GM18909 (cell line): ENCODE measurements at regions not wholly inside any gene's neighbourhood (a gene's known extent, or its start where the extent isn't known, plus 50 kb on each side); places are given as distances from the start of the nearest gene placed in this dataset.
"Not testable (repeated sequence)": the region's sequence is repeated elsewhere in the genome, so short reads cannot be mapped to it uniquely, and the experiment has no call there.

Experiments
- ATAC-seq: cut with Tn5 transposase; IDR thresholded peaks from one replicate; pipeline ENCODE4 v1.9.1; 2021; ENCODE audit warnings: mild to moderate bottlenecking; ENCODE audit not compliant: unreplicated experiment, poor library complexity

DNA sequence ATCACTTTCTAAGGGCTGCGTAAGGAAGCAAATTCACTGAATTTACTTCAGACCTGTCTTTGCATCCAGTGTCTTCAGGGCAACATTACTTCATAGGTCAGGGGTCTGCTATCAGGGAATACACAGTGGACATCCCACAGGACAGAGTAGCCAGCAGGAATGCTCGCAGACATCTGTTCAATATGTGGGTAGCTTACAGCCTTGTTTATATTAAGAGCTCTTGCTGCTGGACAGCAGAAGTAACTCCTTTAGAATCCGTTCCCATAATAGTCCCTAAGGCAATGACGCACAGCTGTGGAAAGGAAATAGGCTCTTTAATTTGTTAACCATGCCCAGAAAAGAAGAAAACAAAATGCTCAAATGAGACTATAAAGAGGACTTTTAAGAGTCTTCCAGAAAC is 198.7 kb downstream of the MOXD1 start:
- no peak for ATAC-seq

- ATAC-seq, result no peak
Observed at GRCh38 chr6:132199343-132199742, 201.9 kb downstream of the MOXD1 start.

DNA sequence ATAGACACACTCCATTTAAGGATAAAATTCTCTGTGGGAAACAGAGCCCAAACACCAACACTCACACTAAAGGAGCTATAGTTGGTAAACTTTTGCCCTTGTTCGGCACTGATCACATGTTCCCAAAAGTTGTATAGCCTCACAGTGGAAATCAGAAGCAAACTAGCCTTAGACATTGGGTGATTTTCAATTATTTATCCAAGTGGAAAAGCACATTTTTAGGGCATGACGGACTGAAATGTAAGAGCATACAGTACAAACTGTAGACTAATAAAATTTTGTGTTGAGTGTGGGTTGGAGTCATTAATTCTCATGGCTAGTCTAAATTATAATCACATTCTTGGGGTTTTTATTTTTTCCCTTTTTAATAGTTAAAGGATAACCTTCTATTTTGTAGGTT is 202.4 kb downstream of the MOXD1 start:
- no peak for ATAC-seq

GRCh38 chr6:132198040-132198439 is 203.2 kb downstream of the MOXD1 start:
- no peak for ATAC-seq

DNA sequence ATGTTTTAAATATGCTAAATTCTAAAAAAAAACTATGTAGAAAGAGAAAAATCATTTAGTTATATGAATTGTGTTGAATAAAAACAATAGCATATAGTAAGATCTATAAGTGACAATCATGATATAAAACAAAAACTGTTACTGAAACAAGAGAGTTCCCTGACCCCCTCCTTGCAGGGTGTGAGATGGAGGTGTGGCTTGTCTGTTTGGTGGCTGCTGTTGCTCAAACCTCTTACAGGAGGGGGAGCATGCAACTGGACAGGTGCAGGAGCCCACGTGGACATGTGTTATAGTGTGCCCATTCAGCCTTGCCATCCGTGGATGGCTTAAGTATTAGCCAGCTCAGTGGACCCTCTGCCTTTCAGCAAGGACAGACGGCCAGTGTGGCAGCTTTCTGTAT is 206.7 kb downstream of the MOXD1 start:
- ATAC-seq, result no peak

DNA sequence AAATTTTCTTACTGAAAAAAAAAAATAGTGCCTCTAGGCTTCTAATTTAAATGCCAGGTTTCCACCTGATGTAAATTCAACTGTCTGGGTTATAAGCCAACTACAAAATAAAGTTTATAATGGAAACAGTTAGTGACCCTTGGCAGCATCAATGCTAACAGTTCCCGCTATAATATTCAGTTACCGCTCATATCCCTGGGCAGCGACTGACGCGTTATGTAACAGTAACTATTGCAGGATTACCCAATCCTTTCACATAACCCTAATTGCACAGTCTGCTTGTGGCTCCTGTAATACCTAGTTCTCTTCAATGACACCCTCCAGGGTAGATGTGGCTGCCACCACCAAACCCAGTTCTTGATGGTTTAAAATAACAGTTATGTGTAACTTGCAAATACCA is 208.6 kb downstream of the MOXD1 start:
- ATAC-seq, result no peak

DNA sequence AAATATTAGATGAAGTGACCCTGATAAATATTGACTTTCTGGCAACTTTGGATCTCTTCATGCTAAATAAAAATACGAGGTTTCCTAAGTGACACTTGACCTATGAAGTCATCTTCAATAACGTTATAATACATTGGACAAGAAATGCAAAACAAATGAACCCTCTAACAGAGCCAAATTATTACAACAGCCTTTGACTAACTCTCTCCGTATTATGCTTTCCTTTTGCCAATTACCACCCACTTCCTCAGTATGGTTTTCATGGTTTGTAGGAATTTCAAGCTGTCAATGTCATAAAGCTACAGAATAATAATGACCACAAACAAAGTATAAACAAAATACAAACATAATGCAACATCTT is 210.5 kb downstream of the MOXD1 start:
- peak; percentile 12 for ATAC-seq

DNA sequence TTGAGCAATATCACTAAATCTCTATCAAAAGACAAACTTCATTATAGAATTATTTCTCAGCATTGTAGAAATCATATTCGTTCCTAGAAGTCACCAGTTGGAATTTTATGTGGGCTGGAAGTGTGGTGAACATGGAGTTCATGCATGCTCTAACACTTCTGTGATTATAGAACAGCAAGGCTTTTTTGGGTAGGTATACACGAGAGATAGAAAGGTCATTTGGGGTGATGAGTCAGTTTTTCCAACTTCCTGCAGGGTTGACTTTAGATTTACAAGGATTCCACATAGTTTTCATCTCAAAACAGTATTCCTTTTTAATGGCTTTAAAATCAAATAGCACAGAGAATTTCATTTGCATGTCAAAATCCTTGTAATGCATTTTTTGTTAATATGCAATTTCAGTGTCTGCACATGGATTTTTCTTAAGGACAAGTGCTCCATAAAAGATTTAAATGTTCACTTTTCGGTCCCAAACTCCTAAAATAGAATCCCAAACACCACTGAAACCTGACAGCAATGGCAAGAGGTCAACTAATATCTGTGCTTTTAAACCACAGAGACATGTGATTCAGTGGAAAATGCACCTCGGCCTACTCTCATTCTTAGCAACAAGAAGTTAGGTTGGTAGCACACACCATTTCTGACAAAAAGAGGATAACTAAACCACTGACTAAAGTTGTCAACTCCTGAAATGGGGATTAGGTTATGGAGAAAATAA is 211.0 kb downstream of the MOXD1 start:
- ATAC-seq, result peak; percentile 76

DNA sequence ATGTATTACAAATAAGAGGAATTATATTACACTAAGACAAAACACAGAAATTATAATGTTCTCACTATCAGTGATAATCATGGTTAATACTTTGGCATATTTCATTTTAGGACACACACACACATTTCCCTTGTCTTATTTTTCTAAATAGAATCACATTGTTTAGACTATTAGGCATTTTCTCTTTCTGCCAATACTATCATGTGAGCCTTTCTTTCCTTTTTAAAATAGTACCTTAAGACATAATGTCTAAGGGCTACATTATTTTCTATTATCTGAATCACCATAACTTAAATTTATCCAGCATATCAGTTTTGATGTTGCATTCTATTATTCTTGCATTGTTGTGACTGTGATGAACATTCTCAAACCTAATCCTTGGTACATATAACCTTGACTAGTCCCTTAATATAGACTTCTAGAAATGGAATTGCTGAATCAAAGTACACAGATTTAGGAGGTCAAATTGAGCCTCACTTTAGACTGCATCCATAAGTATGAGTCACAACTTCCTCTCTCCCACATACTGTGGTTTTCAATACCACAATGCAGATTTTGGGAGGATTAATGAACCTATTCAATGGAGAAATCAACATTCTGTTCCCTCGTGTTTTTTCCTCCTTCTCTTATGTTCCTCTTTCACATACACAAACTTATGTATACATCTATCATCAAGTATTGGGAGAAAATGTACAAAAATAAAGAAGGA is 212.6 kb downstream of the MOXD1 start:
- no peak for ATAC-seq

DNA sequence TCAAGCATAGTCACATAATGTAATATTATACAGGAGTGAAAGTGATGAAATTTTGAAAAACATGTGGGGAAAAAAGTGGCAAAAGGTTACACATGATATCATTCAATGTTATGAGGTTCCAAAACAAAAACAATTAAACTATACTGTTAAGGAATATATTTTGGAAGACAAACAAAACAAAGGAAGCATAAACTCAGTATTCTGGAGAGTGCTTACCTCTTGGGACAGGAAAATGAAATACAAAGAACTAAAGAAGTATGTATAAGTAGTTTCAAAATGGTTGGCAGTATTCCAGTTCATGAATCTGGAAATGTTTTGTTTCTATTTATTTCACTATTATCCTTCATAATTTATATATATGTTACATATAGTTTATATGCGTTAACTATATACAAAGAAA is 213.5 kb downstream of the MOXD1 start:
- no peak for ATAC-seq

GRCh38 chr6:132184966-132185365 is 216.3 kb downstream of the MOXD1 start:
- ATAC-seq, result not testable (repeated sequence)

DNA sequence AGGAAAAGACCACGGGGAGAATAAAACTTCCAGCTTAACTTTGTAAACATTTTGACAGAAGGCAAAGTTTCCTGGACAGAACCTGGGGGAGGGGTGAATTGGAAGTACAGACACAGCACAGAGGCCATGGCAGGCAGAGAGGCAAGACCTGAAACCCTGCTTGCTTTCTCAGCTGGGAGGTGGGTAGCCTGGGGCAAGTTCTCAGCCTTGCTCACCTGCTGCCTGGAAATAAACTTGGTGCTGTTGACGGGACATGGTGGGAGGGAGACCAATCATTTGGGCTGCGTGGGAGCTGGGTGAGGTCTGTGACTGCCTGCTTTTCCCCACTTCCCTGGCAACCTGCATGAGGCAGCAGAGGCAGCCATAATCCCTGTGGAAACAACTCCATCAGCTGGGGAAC is 221.3 kb downstream of the MOXD1 start:
- ATAC-seq, result no peak

- no peak for ATAC-seq
Observed at GRCh38 chr6:132174919-132175318, 223.7 kb upstream of the CCN2 start.

GRCh38 chr6:132168961-132169360 is 217.8 kb upstream of the CCN2 start:
- ATAC-seq, result no peak

DNA sequence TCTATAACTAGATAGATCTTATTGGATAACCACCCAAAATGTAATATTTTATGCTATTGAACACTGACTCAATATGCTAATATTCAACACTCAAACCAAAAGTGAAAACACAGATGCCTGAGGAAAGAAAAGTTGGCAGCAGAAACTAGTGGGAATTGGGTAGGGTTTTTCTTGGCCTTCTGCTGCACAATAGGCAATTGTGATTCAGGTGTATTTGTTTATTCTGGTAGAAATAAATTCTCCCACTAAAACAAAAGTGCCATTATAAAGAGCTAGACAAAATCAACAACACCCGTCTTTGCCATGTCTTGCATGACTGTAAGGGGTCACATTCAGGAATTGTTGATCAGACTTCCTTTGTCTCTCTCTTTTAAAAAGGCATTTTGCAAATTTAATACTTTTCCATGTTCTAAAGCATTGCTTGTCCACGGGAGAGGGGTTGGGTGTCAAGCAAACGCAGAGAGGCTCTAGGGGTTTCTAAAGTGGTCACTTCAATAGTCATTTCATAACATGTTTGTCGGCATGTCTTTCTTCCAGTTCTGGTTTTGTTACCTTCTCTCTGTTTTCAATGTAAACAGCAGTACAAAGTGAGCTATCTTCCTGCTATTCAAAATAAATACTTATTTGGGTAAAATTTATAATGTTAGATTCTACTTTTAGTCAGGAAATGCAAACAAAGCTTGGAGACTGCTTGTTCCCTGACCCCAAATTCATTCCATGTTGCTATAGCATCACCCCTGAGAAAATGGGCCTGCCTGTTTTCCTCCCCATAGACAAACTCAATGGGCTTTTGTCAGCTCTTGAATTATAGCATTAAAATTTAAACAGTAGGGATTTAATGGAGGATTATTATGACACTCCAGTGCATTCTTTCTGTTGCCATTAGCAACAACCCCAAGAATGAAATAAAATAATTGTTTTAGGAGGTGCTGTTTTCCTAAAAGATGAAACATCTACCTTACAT is 217.0 kb upstream of the CCN2 start:
- no peak for ATAC-seq

- no peak for ATAC-seq
Observed at GRCh38 chr6:132166526-132167051, 215.4 kb upstream of the CCN2 start.

DNA sequence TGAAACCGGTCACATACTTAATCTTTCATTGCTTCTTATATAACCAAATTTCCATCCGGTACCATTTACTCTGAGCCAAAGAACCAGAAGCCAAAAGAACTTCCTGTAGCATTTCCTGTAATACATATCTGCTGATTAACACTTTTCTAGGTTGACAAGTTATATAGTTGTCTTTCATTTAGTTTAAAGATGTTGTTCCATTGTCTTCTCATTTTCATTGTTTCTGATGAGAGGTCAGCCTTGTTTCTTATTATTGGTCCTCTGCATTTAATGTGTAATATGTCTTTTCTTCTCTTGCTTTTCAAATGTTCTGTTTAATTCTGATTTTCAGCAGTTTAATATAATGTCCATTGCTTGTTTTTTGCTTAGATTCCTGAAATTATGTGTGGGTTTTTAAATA is 214.5 kb upstream of the CCN2 start:
- ATAC-seq, result no peak

- no peak for ATAC-seq
Observed at GRCh38 chr6:132161283-132161682, 210.1 kb upstream of the CCN2 start.

DNA sequence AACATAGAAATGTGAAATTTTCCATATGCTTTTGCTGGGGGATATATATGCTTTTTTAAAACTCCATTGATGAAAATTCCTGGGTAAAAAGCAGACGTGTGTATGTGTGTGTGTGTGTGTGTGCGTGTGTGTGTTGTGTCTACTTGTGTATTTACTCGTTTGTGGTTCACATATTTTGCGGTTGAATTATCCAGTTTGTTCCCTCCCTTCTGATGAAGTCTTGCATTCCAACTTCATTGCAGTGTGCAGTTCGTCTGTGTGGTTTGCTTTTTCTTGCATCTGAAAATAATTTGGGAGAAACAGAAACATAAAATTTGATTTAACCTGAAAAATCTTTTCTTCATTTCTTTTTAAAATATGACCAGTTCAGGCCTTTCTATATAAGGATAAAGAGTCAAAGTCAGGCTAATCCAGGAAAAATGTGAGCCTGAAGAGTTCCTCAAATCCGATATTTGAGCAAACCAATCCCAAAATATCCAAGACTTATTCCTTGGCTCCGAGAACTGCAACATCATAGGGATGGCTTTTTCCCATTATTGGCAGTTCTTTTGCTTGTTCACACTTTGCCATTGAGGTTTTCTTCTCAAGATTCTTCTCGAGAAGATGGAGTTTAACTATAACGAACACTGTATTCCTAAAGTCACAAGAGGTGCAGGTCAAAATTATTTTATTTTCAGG is 202.2 kb upstream of the CCN2 start:
- no peak for ATAC-seq

DNA sequence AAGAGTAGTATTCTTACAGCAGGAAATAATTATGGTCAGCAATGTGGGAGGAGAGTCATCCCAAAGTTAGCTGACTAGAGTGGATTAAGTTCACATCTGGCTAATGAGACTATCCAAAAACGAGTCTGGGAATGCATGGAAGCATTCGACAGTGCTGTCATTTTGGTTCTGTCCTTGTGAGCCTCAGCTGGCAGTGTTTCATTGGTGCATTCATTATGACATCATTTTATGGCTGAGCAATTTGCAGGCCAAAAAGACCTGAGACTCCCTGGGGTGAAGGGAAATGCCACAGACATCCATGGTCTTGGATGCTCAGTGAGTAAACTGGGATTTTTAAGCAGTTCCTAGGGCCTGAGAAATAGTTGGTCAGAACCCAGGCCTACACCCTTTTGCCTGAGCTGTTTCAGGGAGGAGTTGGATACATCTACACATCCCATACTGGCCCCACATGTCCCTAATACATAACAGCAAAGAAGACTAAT is 196.4 kb upstream of the CCN2 start:
- no peak for ATAC-seq
